ENCODE measurements at regions not wholly inside any gene's neighbourhood (a gene's known extent, or its start where the extent isn't known, plus 50 kb on each side); places are given as distances from the start of the nearest gene placed in this dataset.
"Not testable (repeated sequence)": the region's sequence is repeated elsewhere in the genome, so short reads cannot be mapped to it uniquely, and the experiment has no call there.

- DNase-seq (ENCODE audit: low read depth, low spot score): no peak
- no peak overlapping the region for H3K4me3 ChIP-seq (ENCODE audit: low read depth, low read length)
- in situ Hi-C loops (cut with HindIII; ENCODE audit: low sequenced_read_pairs): no loop called here
- TF ChIP-seq CTCF (IDR thresholded peaks at IDR 0.05; ENCODE audit: low read depth, low read length): no peak
Observed at GRCh38 chr2:186977433-186978045, 128.6 kb upstream of the ZSWIM2 start.

- DNase-seq (ENCODE audit: low read depth, low spot score): no peak
- in situ Hi-C loops (cut with HindIII; ENCODE audit: low sequenced_read_pairs): no loop called here
- no peak overlapping the region for H3K4me3 ChIP-seq (ENCODE audit: low read depth, low read length)
- no peak for TF ChIP-seq CTCF (IDR thresholded peaks at IDR 0.05; ENCODE audit: low read depth, low read length)
Observed at GRCh38 chr2:186976329-186976728, 127.4 kb upstream of the ZSWIM2 start.

GRCh38 chr2:186972281-186972970, 123.5 kb upstream of the ZSWIM2 start:
- in situ Hi-C loops (cut with HindIII; ENCODE audit: low sequenced_read_pairs): no loop called here
- no peak overlapping the region for H3K4me3 ChIP-seq (ENCODE audit: low read depth, low read length)
- no peak for DNase-seq (ENCODE audit: low read depth, low spot score)
- TF ChIP-seq CTCF (IDR thresholded peaks at IDR 0.05; ENCODE audit: low read depth, low read length): no peak

- in situ Hi-C loops (cut with HindIII; ENCODE audit: low sequenced_read_pairs): no loop called here
- TF ChIP-seq CTCF (IDR thresholded peaks at IDR 0.05; ENCODE audit: low read depth, low read length): no peak
- no peak overlapping the region for H3K4me3 ChIP-seq (ENCODE audit: low read depth, low read length)
- DNase-seq (ENCODE audit: low read depth, low spot score): no peak
Observed at GRCh38 chr2:186968277-186968676, 119.3 kb upstream of the ZSWIM2 start.

- no peak for TF ChIP-seq CTCF (IDR thresholded peaks at IDR 0.05; ENCODE audit: low read depth, low read length)
- H3K4me3 ChIP-seq (ENCODE audit: low read depth, low read length): no peak overlapping the region
- in situ Hi-C loops (cut with HindIII; ENCODE audit: low sequenced_read_pairs): no loop called here
- no peak for DNase-seq (ENCODE audit: low read depth, low spot score)
Observed at GRCh38 chr2:186966015-186966414, 117.0 kb upstream of the ZSWIM2 start.

GRCh38 chr2:186962085-186962747, 113.2 kb upstream of the ZSWIM2 start:
- TF ChIP-seq CTCF (IDR thresholded peaks at IDR 0.05; ENCODE audit: low read depth, low read length): no peak
- H3K4me3 ChIP-seq (ENCODE audit: low read depth, low read length): no peak overlapping the region
- in situ Hi-C loops (cut with HindIII; ENCODE audit: low sequenced_read_pairs): no loop called here
- DNase-seq (ENCODE audit: low read depth, low spot score): no peak

GRCh38 chr2:186960241-186960640, 111.3 kb upstream of the ZSWIM2 start:
- in situ Hi-C loops (cut with HindIII; ENCODE audit: low sequenced_read_pairs); H3K4me3 ChIP-seq (ENCODE audit: low read depth, low read length); DNase-seq (ENCODE audit: low read depth, low spot score): not testable (repeated sequence)
